ENCODE measurements at regions not wholly inside any gene's neighbourhood (a gene's known extent, or its start where the extent isn't known, plus 50 kb on each side); places are given as distances from the start of the nearest gene placed in this dataset.

DNA sequence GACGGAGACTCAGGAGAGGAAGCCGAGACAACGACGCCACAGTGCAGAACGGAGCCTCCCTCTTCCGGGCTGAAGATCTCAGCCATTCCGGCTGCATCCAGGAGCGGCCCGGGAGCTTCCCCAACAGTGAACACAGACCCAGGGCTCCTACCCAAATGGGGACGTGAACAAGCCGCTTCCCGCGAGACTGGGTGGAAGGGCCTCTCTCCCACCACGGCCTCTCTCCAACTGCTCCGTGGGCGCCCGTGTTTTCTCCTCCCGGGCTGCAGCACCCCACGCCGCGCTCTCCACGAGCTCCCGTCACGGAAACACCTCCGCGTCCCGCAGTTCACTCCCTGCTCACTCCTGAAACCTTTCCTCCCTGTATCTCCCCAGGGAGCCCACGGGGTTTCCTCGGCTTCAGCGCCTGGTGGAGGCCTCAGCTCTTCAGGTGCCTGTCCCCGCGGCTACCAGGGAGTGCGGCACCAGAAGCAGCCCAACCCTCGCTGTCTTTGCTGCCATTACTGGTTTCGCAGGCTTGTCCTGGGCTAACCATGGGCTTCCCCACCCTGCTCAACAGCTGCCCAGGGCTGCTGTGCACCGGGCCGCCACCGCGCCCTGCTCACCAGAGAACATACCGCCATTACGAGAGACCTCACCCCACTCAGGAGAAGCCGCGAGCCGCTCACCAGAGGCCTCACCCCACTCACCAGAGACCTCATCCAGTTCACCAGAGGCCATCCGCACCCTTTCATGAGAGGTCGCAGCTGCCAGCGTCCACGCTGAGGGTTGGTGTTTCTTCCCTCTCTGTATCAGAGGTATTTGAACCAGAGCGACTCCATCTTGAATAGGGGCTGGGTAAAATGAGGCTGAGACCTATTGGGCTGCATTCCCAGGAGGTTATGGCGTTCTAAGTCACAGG is 922.8 kb downstream of the QKI start:
- TF ChIP-seq ZNF384 (IDR thresholded peaks at IDR 0.05) (no peak), SP1 (IDR thresholded peaks at IDR 0.05) (no peak), FOXK2 (IDR thresholded peaks at IDR 0.05) (no peak)

Data from HEK293T (cell line).